ENCODE measurements at regions not wholly inside any gene's neighbourhood (a gene's known extent, or its start where the extent isn't known, plus 50 kb on each side); places are given as distances from the start of the nearest gene placed in this dataset.

DNA sequence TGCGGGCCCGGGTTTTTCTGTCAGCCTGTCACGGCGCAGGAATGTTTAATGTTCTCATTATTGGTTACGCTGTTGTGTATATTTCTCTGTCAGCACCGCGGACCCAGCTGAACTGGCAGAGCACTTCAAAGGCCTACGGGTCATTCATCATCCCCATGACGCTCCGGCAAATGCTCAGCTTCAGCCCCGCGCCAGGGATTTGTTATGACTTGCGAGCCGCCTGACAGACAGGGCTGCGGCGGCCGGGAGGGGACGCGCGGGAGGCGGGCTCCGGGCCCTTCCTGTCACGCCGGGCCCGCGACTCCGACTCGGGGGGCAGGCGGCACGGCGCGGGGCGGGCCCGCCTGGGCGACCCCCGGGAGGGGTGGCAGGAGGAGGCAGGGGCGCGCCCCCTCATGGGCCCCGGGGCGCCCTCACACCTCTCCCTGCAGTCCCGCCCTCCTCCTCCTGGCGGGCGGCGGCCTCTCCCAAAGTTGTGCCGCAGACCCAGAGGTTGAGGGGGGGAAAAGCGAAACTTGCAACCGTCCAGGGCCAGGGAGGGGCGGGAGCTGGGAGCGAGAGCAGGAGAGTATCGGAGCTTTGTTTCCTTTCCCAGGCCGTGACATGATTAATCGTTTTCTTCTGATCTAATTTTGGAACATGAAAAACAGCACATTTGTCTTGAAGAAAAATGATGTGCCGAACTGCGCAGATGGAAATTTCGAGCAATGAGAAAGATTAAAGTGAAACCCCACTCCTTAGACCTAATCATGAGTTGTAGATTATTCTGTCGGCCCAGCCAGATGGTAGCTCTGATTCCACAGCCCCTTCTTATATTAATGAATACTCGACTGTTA lies 59.3 kb upstream of the COMTD1 start:
- peaks cover 2% of the 10 kb centered on the region for H3K4me1 Mint-ChIP-seq
- no peak overlapping the region for H3K9ac ChIP-seq (ENCODE audit: extremely low read depth, low read length, poor library complexity, severe bottlenecking)
- no peaks in the 10 kb centered on the region for H3K36me3 ChIP-seq (ENCODE audit: control insufficient read depth, insufficient read depth, low read length)
- peak overlapping the region; percentile 59 for H3K4me3 ChIP-seq (ENCODE audit: low read length)
- H3K9me3 Mint-ChIP-seq = peaks cover 7% of the 10 kb centered on the region
- TF ChIP-seq, protein P1, sequence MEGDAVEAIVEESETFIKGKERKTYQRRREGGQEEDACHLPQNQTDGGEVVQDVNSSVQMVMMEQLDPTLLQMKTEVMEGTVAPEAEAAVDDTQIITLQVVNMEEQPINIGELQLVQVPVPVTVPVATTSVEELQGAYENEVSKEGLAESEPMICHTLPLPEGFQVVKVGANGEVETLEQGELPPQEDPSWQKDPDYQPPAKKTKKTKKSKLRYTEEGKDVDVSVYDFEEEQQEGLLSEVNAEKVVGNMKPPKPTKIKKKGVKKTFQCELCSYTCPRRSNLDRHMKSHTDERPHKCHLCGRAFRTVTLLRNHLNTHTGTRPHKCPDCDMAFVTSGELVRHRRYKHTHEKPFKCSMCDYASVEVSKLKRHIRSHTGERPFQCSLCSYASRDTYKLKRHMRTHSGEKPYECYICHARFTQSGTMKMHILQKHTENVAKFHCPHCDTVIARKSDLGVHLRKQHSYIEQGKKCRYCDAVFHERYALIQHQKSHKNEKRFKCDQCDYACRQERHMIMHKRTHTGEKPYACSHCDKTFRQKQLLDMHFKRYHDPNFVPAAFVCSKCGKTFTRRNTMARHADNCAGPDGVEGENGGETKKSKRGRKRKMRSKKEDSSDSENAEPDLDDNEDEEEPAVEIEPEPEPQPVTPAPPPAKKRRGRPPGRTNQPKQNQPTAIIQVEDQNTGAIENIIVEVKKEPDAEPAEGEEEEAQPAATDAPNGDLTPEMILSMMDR (conservative IDR thresholded peaks at IDR 0.05) = peak; percentile 63
- H3K36me3 Mint-ChIP-seq (ENCODE audit: low read depth) = no peaks in the 10 kb centered on the region
- DNase-seq = peak; percentile 85
- peak overlapping the region; percentile 96 for H3K27ac ChIP-seq (ENCODE audit: low read depth, low read length)
- H3K4me1 ChIP-seq (ENCODE audit: control insufficient read depth, insufficient read depth, low read length) = no peaks in the 10 kb centered on the region
- no peak overlapping the region for H3K27ac Mint-ChIP-seq
- H3K4me3 Mint-ChIP-seq = no peak overlapping the region
- 10% methylated on average over 16 to 57 of the region's 57 CpGs for WGBS, 2 experiments (ENCODE audit: insufficient coverage in 1 of 2, insufficient read length in 1 of 2)
- peaks cover 44% of the 10 kb centered on the region for H3K27me3 Mint-ChIP-seq (ENCODE audit: insufficient read depth)
- no peaks in the 10 kb centered on the region for H3K9me3 ChIP-seq (ENCODE audit: control insufficient read depth, low read length)
- peaks cover 45% of the 10 kb centered on the region for H3K27me3 ChIP-seq (ENCODE audit: control insufficient read depth, insufficient read depth, low read length, poor library complexity, severe bottlenecking)

DNA sequence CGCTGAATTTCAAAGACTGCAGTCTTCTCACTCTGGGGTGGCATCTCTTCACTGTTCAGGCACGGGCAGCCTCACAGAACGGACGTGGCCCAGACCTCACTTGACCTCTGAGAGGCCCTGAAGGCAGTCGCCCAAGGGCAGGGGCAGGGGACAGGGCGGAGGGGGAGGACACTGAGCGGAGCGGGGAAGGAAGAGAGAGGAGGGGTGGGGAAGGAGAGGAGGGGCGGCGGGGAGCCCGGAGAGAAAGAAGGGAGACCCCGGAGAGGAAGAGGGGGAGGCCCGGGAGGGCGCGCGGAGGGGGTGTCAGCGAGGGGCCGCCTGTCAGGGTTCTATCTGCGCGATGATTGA lies 58.7 kb upstream of the COMTD1 start:
- no peak for DNase-seq
- Histone ChIP-seq H3K9ac (ENCODE audit: extremely low read depth, low read length, poor library complexity, severe bottlenecking) (no peak overlapping the region), H3K27ac (ENCODE audit: low read depth, low read length) (peak overlapping the region; percentile 96), H3K27me3 (ENCODE audit: control insufficient read depth, insufficient read depth, low read length, poor library complexity, severe bottlenecking) (peaks cover 45% of the 10 kb centered on the region), H3K9me3 (ENCODE audit: control insufficient read depth, low read length) (no peaks in the 10 kb centered on the region), H3K4me3 (ENCODE audit: low read length) (peak overlapping the region; percentile 59), H3K36me3 (ENCODE audit: control insufficient read depth, insufficient read depth, low read length) (no peaks in the 10 kb centered on the region), H3K4me1 (ENCODE audit: control insufficient read depth, insufficient read depth, low read length) (no peaks in the 10 kb centered on the region)
- no peaks in the 10 kb centered on the region for H3K36me3 Mint-ChIP-seq (ENCODE audit: low read depth)
- H3K27me3 Mint-ChIP-seq (ENCODE audit: insufficient read depth) = peaks cover 47% of the 10 kb centered on the region
- no peak overlapping the region for H3K27ac Mint-ChIP-seq
- TF ChIP-seq, protein P1 (conservative IDR thresholded peaks at IDR 0.05) = no peak
- peaks cover under 1% of the 10 kb centered on the region for H3K9me3 Mint-ChIP-seq
- no peak overlapping the region for H3K4me3 Mint-ChIP-seq
- WGBS, 2 experiments (ENCODE audit: insufficient coverage in 1 of 2, insufficient read length in 1 of 2) = 8 to 21% methylated on average over 2 to 20 of the region's 20 CpGs
- H3K4me1 Mint-ChIP-seq = peaks cover 2% of the 10 kb centered on the region

DNA sequence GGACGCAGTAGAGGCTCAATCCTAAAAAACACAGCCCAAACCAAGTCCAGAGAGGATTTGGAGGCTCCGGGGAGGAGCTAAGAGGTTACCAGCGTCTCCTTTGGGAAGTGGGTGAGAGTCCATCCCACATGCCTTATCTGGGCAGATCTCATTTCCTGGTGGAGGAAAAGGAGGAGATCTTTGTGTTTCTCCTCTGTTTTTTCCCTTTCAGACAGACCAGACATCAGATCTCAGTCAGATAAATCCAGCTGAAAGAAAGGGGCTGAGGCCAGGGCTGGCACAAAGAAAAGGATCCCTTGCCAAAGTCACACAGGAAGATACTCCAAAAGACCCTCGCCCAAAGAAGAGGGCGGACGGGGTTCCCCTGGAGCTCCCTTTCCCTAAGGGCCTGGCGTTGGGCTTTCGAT lies 58.3 kb upstream of the COMTD1 start:
- H3K4me3 ChIP-seq (ENCODE audit: low read length) = no peak overlapping the region
- peaks cover 2% of the 10 kb centered on the region for H3K4me1 Mint-ChIP-seq
- peaks cover 47% of the 10 kb centered on the region for H3K27me3 Mint-ChIP-seq (ENCODE audit: insufficient read depth)
- no peak overlapping the region for H3K9ac ChIP-seq (ENCODE audit: extremely low read depth, low read length, poor library complexity, severe bottlenecking)
- no peaks in the 10 kb centered on the region for H3K9me3 ChIP-seq (ENCODE audit: control insufficient read depth, low read length)
- H3K36me3 ChIP-seq (ENCODE audit: control insufficient read depth, insufficient read depth, low read length) = no peaks in the 10 kb centered on the region
- H3K4me3 Mint-ChIP-seq = no peak overlapping the region
- no peaks in the 10 kb centered on the region for H3K9me3 Mint-ChIP-seq
- H3K27ac ChIP-seq (ENCODE audit: low read depth, low read length) = peak overlapping the region; percentile 96
- no peak overlapping the region for H3K27ac Mint-ChIP-seq
- H3K4me1 ChIP-seq (ENCODE audit: control insufficient read depth, insufficient read depth, low read length) = no peaks in the 10 kb centered on the region
- TF ChIP-seq, protein P1 (conservative IDR thresholded peaks at IDR 0.05) = no peak
- no peak for DNase-seq
- H3K27me3 ChIP-seq (ENCODE audit: control insufficient read depth, insufficient read depth, low read length, poor library complexity, severe bottlenecking) = peaks cover 45% of the 10 kb centered on the region
- H3K36me3 Mint-ChIP-seq (ENCODE audit: low read depth) = no peaks in the 10 kb centered on the region
- 75 to 79% methylated on average over 2 to 8 of the region's 8 CpGs for WGBS, 2 experiments (ENCODE audit: insufficient coverage in 1 of 2, insufficient read length in 1 of 2)
